ENCODE measurements at regions not wholly inside any gene's neighbourhood (a gene's known extent, or its start where the extent isn't known, plus 50 kb on each side); places are given as distances from the start of the nearest gene placed in this dataset.

GRCh38 chr1:213523781-213524398, 463.9 kb upstream of the PROX1 start:
- TF ChIP-seq POLR2A (IDR thresholded peaks at IDR 0.05) (no peak), CTCF (IDR thresholded peaks at IDR 0.05 in 4 of 5, conservative IDR thresholded peaks at IDR 0.05 in 1 of 5) (no peak)
